OCI-LY1 (cell line): ENCODE measurements at regions not wholly inside any gene's neighbourhood (a gene's known extent, or its start where the extent isn't known, plus 50 kb on each side); places are given as distances from the start of the nearest gene placed in this dataset.

ENCODE experiments used
- EZH2 ChIP-seq: fragments of 200-600 bp; sonication (generic), shearing (Covaris generic); IDR thresholded peaks from 2 replicates; pipeline ENCODE4 v1.8.0; 2017; ENCODE audit warnings: borderline replicate concordance, mixed run types, mild to moderate bottlenecking, antibody characterized with exemption, low read length, moderate library complexity, mixed read lengths
- TF ChIP-seq, protein P1 (sequence below): fragments of 200-600 bp; sonication (generic), shearing (Covaris generic); IDR thresholded peaks from 2 replicates; pipeline ENCODE4 v1.5.1; 2017; ENCODE audit warnings: mild to moderate bottlenecking, antibody characterized with exemption, low read length, moderate library complexity, mixed read lengths

DNA sequence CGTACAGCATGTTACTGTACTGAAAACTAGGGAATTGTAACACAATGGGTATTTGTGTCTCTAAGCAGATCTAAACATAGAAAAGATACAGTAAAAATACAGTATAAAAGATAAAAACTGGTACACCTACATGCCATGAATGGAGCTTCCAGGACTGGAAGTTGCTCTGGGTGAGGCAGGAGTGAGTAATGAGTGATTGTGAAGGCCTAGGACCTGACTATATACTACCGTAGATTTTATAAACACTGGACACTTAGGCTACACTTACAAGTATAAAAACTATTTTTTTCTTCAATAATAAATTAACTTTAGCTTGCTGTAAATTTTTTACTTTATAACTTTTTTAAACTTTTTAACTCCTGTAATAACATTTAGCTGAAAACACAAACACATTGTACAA, 324.4 kb upstream of the TNP1 start:
- TF ChIP-seq, protein P1, sequence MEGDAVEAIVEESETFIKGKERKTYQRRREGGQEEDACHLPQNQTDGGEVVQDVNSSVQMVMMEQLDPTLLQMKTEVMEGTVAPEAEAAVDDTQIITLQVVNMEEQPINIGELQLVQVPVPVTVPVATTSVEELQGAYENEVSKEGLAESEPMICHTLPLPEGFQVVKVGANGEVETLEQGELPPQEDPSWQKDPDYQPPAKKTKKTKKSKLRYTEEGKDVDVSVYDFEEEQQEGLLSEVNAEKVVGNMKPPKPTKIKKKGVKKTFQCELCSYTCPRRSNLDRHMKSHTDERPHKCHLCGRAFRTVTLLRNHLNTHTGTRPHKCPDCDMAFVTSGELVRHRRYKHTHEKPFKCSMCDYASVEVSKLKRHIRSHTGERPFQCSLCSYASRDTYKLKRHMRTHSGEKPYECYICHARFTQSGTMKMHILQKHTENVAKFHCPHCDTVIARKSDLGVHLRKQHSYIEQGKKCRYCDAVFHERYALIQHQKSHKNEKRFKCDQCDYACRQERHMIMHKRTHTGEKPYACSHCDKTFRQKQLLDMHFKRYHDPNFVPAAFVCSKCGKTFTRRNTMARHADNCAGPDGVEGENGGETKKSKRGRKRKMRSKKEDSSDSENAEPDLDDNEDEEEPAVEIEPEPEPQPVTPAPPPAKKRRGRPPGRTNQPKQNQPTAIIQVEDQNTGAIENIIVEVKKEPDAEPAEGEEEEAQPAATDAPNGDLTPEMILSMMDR: no peak
- TF ChIP-seq EZH2: no peak
